NCI-H524 (cell line): ENCODE measurements at regions not wholly inside any gene's neighbourhood (a gene's known extent, or its start where the extent isn't known, plus 50 kb on each side); places are given as distances from the start of the nearest gene placed in this dataset.
"Not testable (repeated sequence)": the region's sequence is repeated elsewhere in the genome, so short reads cannot be mapped to it uniquely, and the experiment has no call there.

Experiments used
- DNase-seq, 2 experiments: peaks; one replicate each; lab custom pipeline; 2025; lab: John Stamatoyannopoulos, UW

- no peak for DNase-seq
Measured at GRCh38 chr2:57698392-57698791, 348.2 kb upstream of the VRK2 start.

GRCh38 chr2:57698935-57699449, 347.6 kb upstream of the VRK2 start:
- peak; percentile 53 to 55 for DNase-seq

GRCh38 chr2:57701391-57701791, 345.2 kb upstream of the VRK2 start:
- DNase-seq, result no peak

GRCh38 chr2:57703407-57703806, 343.2 kb upstream of the VRK2 start:
- DNase-seq, result no peak

GRCh38 chr2:57707794-57708193, 338.8 kb upstream of the VRK2 start:
- DNase-seq, result not testable (repeated sequence)

- no peak for DNase-seq
Measured at GRCh38 chr2:57711991-57712390, 334.6 kb upstream of the VRK2 start.

GRCh38 chr2:57720728-57721627, 325.6 kb upstream of the VRK2 start:
- peak; percentile 55 to 76 for DNase-seq

GRCh38 chr2:57725337-57725947, 321.2 kb upstream of the VRK2 start:
- no peak for DNase-seq

- DNase-seq, result no peak
Measured at GRCh38 chr2:57726294-57726693, 320.3 kb upstream of the VRK2 start.

GRCh38 chr2:57728691-57729090, 317.9 kb upstream of the VRK2 start:
- no peak for DNase-seq

- no peak for DNase-seq
Measured at GRCh38 chr2:57733956-57734355, 312.6 kb upstream of the VRK2 start.

- DNase-seq, result no peak
Measured at GRCh38 chr2:57740891-57741290, 305.7 kb upstream of the VRK2 start.

- no peak for DNase-seq
Measured at GRCh38 chr2:57753636-57754035, 293.0 kb upstream of the VRK2 start.

- DNase-seq, result no peak
Measured at GRCh38 chr2:57758686-57759085, 287.9 kb upstream of the VRK2 start.

GRCh38 chr2:57759131-57759530, 287.5 kb upstream of the VRK2 start:
- DNase-seq, result no peak

GRCh38 chr2:57759822-57760300, 286.7 kb upstream of the VRK2 start:
- peak; percentile 70 to 82 for DNase-seq

GRCh38 chr2:57760381-57760801, 286.2 kb upstream of the VRK2 start:
- DNase-seq, result peak in 1 of 2 experiments; percentile 21

- DNase-seq, result no peak
Measured at GRCh38 chr2:57776916-57777315, 269.7 kb upstream of the VRK2 start.

GRCh38 chr2:57782587-57782986, 264.0 kb upstream of the VRK2 start:
- DNase-seq, result no peak

GRCh38 chr2:57793310-57793709, 253.3 kb upstream of the VRK2 start:
- no peak for DNase-seq

- no peak for DNase-seq
Measured at GRCh38 chr2:57796527-57796926, 250.1 kb upstream of the VRK2 start.

- DNase-seq, result no peak
Measured at GRCh38 chr2:57798346-57798745, 248.3 kb upstream of the VRK2 start.

- no peak for DNase-seq
Measured at GRCh38 chr2:57802243-57802642, 244.4 kb upstream of the VRK2 start.
